ENCODE measurements at regions not wholly inside any gene's neighbourhood (a gene's known extent, or its start where the extent isn't known, plus 50 kb on each side); places are given as distances from the start of the nearest gene placed in this dataset.
"Not testable (repeated sequence)": the region's sequence is repeated elsewhere in the genome, so short reads cannot be mapped to it uniquely, and the experiment has no call there.

- not testable (repeated sequence) for TF ChIP-seq POLR2A, POLR2AphosphoS5 (IDR thresholded peaks at IDR 0.05)
- TF ChIP-seq, protein P1, sequence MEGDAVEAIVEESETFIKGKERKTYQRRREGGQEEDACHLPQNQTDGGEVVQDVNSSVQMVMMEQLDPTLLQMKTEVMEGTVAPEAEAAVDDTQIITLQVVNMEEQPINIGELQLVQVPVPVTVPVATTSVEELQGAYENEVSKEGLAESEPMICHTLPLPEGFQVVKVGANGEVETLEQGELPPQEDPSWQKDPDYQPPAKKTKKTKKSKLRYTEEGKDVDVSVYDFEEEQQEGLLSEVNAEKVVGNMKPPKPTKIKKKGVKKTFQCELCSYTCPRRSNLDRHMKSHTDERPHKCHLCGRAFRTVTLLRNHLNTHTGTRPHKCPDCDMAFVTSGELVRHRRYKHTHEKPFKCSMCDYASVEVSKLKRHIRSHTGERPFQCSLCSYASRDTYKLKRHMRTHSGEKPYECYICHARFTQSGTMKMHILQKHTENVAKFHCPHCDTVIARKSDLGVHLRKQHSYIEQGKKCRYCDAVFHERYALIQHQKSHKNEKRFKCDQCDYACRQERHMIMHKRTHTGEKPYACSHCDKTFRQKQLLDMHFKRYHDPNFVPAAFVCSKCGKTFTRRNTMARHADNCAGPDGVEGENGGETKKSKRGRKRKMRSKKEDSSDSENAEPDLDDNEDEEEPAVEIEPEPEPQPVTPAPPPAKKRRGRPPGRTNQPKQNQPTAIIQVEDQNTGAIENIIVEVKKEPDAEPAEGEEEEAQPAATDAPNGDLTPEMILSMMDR (IDR thresholded peaks at IDR 0.05), result not testable (repeated sequence)
These were observed 340.6 kb upstream of the IGFBP3 start for GRCh38 chr7:46261638-46262037.
